B cell (primary cell): ENCODE measurements at regions not wholly inside any gene's neighbourhood (a gene's known extent, or its start where the extent isn't known, plus 50 kb on each side); places are given as distances from the start of the nearest gene placed in this dataset.

ENCODE experiments used
- ATAC-seq: fragments of 200-7000 bp; cut with Tn5 transposase; one replicate; pipeline ENCODE4 v1.10.0; 2021; ENCODE audit warnings: low read depth, mild to moderate bottlenecking, moderate number of reproducible peaks, moderate library complexity
- CTCF ChIA-PET: fragments of 350-600 bp; sonication (Branson Sonifier 250); formaldehyde crosslinking; loops from one replicate; lab custom pipeline; 2021; ENCODE audit warnings: antibody characterized with exemption, inconsistent platforms; lab: Charles Lee
- POLR2A ChIA-PET: fragments of 350-600 bp; sonication (Branson Sonifier 250); formaldehyde crosslinking; loops from one replicate; lab custom pipeline; 2021; ENCODE audit warnings: antibody characterized with exemption; lab: Charles Lee
- DNase-seq: peaks from one replicate; pipeline ENCODE4 v3.0.0; 2013
- H2AFZ ChIP-seq: 2 replicates; pipeline ENCODE4 v1.6.1; 2012; ENCODE audit warnings: mild to moderate bottlenecking, low read depth, low read length; ENCODE audit not compliant: insufficient read depth, poor library complexity, severe bottlenecking
- H3K27ac ChIP-seq, 2 donors: 1 replicate in 1 of 2; 2 replicates in 1 of 2; pipeline ENCODE4 v1.5.1; 2012 to 2013; ENCODE audit warnings: low read length in 2 of 2, mild to moderate bottlenecking in 2 of 2, moderate library complexity in 1 of 2
- H3K27me3 ChIP-seq, 4 experiments: fragments of 200-600 bp in 1 of 4; sonication (generic) in 1 of 4; replicated peaks in 1 of 4; 1 replicate in 2 of 4; 2 replicates in 2 of 4; pipeline versions ENCODE4 v1.6.1 to v1.7.0; 2013 to 2016; ENCODE audit warnings: low read length in 3 of 4, mild to moderate bottlenecking in 2 of 4, mixed read lengths in 1 of 4, moderate library complexity in 1 of 4; ENCODE audit not compliant: insufficient read depth in 4 of 4, control insufficient read depth in 3 of 4; ENCODE audit errors: control extremely low read depth in 1 of 4
- H3K36me3 ChIP-seq, 2 experiments: replicated peaks in 1 of 2; 1 replicate in 1 of 2; 2 replicates in 1 of 2; pipeline versions ENCODE4 v1.6.1 to v1.7.1; 2013; ENCODE audit warnings: low read length in 1 of 2; ENCODE audit not compliant: insufficient read depth in 2 of 2, control insufficient read depth in 1 of 2; ENCODE audit errors: control extremely low read depth in 1 of 2, extremely low read depth in 1 of 2
- H3K4me1 ChIP-seq, 2 donors: fragments of 200-600 bp in 1 of 2; sonication (generic) in 1 of 2; 1 replicate in 1 of 2; 2 replicates in 1 of 2; pipeline versions ENCODE4 v1.5.1 to v1.6.1; 2013 to 2017; ENCODE audit warnings: low read length in 2 of 2; ENCODE audit not compliant: control insufficient read depth in 2 of 2, insufficient read depth in 2 of 2
- H3K4me2 ChIP-seq: replicated peaks from 2 replicates; pipeline ENCODE3; 2012; ENCODE audit warnings: mild to moderate bottlenecking, low read depth, low read length; ENCODE audit not compliant: poor library complexity, severe bottlenecking
- H3K4me3 ChIP-seq, 5 experiments: fragments of 200-600 bp in 1 of 5; sonication (generic) in 1 of 5; 1 replicate in 3 of 5; 2 replicates in 2 of 5; pipeline versions ENCODE4 v1.5.1 to v1.7.0; 2011 to 2016; ENCODE audit warnings: low read length in 4 of 5, mild to moderate bottlenecking in 4 of 5, low read depth in 2 of 5, control low read depth in 1 of 5, moderate library complexity in 1 of 5; ENCODE audit not compliant: insufficient read depth in 1 of 5; ENCODE audit errors: control extremely low read depth in 1 of 5, extremely low read depth in 1 of 5
- H3K79me2 ChIP-seq: fragments of 200-600 bp; sonication (generic); one replicate; pipeline ENCODE4 v1.6.0; 2016; ENCODE audit warnings: low read length; ENCODE audit not compliant: control insufficient read depth, insufficient read depth
- H3K9ac ChIP-seq: fragments of 200-600 bp; sonication (generic); 2 replicates; pipeline ENCODE4 v1.6.1; 2017; ENCODE audit warnings: mild to moderate bottlenecking, low read length, moderate library complexity
- H3K9me3 ChIP-seq, 3 donors: one replicate each; pipeline versions ENCODE4 v1.6.1 to v1.7.1; 2013; ENCODE audit warnings: low read length in 2 of 3; ENCODE audit not compliant: control insufficient read depth in 2 of 3, insufficient read depth in 1 of 3; ENCODE audit errors: control extremely low read depth in 1 of 3
- H4K20me1 ChIP-seq: 2 replicates; pipeline ENCODE4 v1.6.0; 2012; ENCODE audit warnings: mild to moderate bottlenecking, low read length; ENCODE audit not compliant: insufficient read depth, control insufficient read depth, poor library complexity, severe bottlenecking
- H3K27ac Mint-ChIP-seq: one replicate; pipeline ENCODE4 v1.8.0; 2021; ENCODE audit warnings: mixed read lengths
- H3K27me3 Mint-ChIP-seq: one replicate; pipeline ENCODE4 v1.8.0; 2021; ENCODE audit warnings: mixed read lengths
- H3K4me1 Mint-ChIP-seq: one replicate; pipeline ENCODE4 v1.8.0; 2021; ENCODE audit warnings: mixed read lengths
- H3K4me3 Mint-ChIP-seq: one replicate; pipeline ENCODE4 v1.8.0; 2021; ENCODE audit warnings: mixed read lengths
- H3K9me3 Mint-ChIP-seq: one replicate; pipeline ENCODE4 v1.8.0; 2022; ENCODE audit warnings: mixed read lengths; ENCODE audit not compliant: insufficient read depth
- CTCF ChIP-seq: fragments of 200-600 bp; IDR thresholded peaks from one replicate; pipeline ENCODE4 v1.8.0; 2022; ENCODE audit warnings: antibody characterized with exemption, mild to moderate bottlenecking
- EZH2 ChIP-seq: IDR thresholded peaks from 2 replicates; pipeline ENCODE4 v1.6.1; 2012; ENCODE audit warnings: borderline replicate concordance, low read depth, mild to moderate bottlenecking, moderate library complexity, low read length; ENCODE audit not compliant: insufficient read depth, poor library complexity, severe bottlenecking
- WGBS: methylation state at CpG from one replicate; pipeline ENCODE4 v1.1.5; 2013; ENCODE audit warnings: missing lambda C conversion rate; ENCODE audit not compliant: insufficient coverage; 5-methylcytosine and 5-hydroxymethylcytosine counted together
- intact Hi-C: fragments of 100-400 bp; cut with micrococcal nuclease; formaldehyde crosslinking; loops from one replicate; pipeline ENCODE4 v1.10.0; 2022

DNA sequence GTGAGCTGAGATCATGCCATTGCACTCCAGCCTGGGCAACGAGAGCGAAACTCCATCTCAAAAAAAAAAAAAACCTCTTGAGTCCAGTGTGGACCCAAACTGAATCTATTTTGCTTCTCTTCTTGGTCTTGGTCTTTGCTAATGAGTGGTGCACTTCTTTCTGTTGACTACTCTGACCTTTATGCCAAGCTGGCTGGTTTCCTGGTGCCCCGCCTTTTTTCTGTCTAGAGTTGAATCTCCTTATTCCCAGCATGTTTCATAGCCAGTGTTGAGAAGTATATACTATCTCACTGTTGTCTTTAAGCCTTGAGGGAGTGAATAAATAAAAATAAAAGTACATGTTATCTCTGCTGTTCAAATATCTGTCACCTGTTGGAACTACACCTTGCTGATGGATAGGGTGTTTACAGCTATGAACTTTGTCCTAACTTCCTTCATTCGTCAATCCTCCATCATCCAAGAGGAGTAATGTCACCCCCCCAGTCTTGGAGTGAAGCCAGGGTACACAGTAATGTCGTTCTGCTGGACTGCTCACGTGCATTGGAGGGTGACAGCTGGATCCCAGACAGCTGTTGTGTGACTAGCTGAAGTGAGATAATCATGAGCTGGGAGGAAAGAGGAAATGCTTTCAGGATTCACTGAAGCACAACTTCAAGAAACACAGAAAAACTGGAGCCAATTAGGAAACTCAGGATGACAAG is 99.3 kb upstream of the PRKG2 start:
- peaks cover 6% of the 10 kb centered on the region in 2 donors for H3K4me1 ChIP-seq
- H3K9me3 ChIP-seq: no peaks in the 10 kb centered on the region
- POLR2A ChIA-PET: no interaction called here
- CTCF ChIA-PET: interaction anchor here (1.4 kb wide), 1 partner anchor 37 kb away, joined by 5 read pairs; no protein-coding TSS in a partner anchor
- no peaks in the 10 kb centered on the region for H3K27me3 Mint-ChIP-seq
- no peak overlapping the region for H3K27ac ChIP-seq
- no peak for ATAC-seq
- no peak overlapping the region for H3K4me3 Mint-ChIP-seq
- H3K4me3 ChIP-seq: no peak overlapping the region
- H2AFZ ChIP-seq: no peak overlapping the region
- no peak overlapping the region for H3K9ac ChIP-seq
- no peaks in the 10 kb centered on the region for H4K20me1 ChIP-seq
- no peaks in the 10 kb centered on the region for H3K79me2 ChIP-seq
- no CpG with 5 or more reads among the region's 6 CpGs for WGBS
- TF ChIP-seq EZH2: no peak
- no peak for TF ChIP-seq CTCF
- H3K4me1 Mint-ChIP-seq: peaks cover 11% of the 10 kb centered on the region
- H3K27me3 ChIP-seq: no peaks in the 10 kb centered on the region
- no peaks in the 10 kb centered on the region for H3K9me3 Mint-ChIP-seq
- intact Hi-C loops: no loop called here
- H3K36me3 ChIP-seq: no peaks in the 10 kb centered on the region
- DNase-seq: no peak
- no peak overlapping the region for H3K4me2 ChIP-seq
- H3K27ac Mint-ChIP-seq: no peak overlapping the region

DNA sequence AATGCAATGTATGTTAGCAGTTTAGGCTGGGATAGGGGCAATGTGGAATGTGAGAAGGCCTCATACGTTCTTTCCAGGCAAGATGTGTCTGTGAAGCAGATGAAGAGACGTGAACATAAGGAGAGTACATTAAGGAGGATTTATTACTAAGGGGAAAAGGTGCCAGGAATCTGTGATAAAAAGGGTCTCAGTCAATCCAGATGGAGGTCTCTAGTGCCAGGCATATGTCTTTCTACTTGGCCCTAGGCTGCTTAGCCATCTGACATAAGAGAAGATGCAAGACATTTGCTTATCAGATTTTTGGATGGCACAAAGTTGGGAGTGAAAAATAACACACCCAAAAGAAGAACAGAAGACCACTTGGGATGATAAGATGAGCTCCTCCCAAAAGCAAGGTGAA is 93.0 kb upstream of the PRKG2 start:
- Histone ChIP-seq H3K4me3 (no peak overlapping the region), H4K20me1 (no peaks in the 10 kb centered on the region), H3K4me2 (no peak overlapping the region), H3K27ac (no peak overlapping the region), H3K4me1 (no peaks in the 10 kb centered on the region), H3K9me3 (no peaks in the 10 kb centered on the region), H3K79me2 (no peaks in the 10 kb centered on the region), H2AFZ (no peak overlapping the region), H3K27me3 (no peaks in the 10 kb centered on the region), H3K36me3 (no peaks in the 10 kb centered on the region), H3K9ac (no peak overlapping the region)
- H3K27ac Mint-ChIP-seq: no peak overlapping the region
- intact Hi-C loops: no loop called here
- ChIA-PET POLR2A (no interaction called here), CTCF (no interaction called here)
- no peak overlapping the region for H3K4me3 Mint-ChIP-seq
- H3K4me1 Mint-ChIP-seq: no peaks in the 10 kb centered on the region
- ATAC-seq (no peak), DNase-seq (no peak)
- no peak for TF ChIP-seq CTCF
- no peak for TF ChIP-seq EZH2
- H3K27me3 Mint-ChIP-seq: no peaks in the 10 kb centered on the region
- WGBS: 88% methylated on average over 1 of the region's 2 CpGs
- H3K9me3 Mint-ChIP-seq: no peaks in the 10 kb centered on the region
